ENCODE measurements at regions not wholly inside any gene's neighbourhood (a gene's known extent, or its start where the extent isn't known, plus 50 kb on each side); places are given as distances from the start of the nearest gene placed in this dataset.

DNA sequence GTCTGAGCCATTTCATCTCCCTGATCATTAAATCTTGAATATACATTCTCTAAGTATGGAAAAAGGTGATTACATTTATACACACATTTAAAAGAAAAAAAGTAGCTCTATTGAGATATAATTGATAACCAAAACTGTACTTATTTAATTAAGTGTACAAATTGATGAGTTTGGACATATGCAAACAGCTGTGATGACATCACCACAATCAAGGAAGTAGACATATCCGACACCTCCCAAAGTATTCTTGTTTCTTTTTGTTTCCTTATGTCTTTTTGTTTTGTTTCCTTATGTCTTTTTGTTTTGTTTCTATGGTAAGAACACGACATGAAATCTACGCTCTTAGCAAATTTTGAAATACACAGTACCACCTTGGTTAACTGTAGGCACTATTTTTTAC, 1393.9 kb upstream of the MIR17HG start:
- no peaks in the 10 kb centered on the region for H3K36me3 ChIP-seq
- no peak overlapping the region for H3K27ac ChIP-seq
- no peak for DNase-seq
- no peaks in the 10 kb centered on the region for H3K4me1 ChIP-seq
- intact Hi-C loops (cut with DNase I), result no loop called here
- H3K4me3 ChIP-seq, result no peak overlapping the region
- 79 to 86% methylated on average over 3 of the region's 3 CpGs for WGBS, 2 donors
- no peak for TF ChIP-seq POLR2AphosphoS5 (IDR thresholded peaks at IDR 0.05)
- no peak for TF ChIP-seq POLR2A (IDR thresholded peaks at IDR 0.05)
- TF ChIP-seq EP300 (IDR thresholded peaks at IDR 0.05), result no peak
- no peaks in the 10 kb centered on the region for H3K27me3 ChIP-seq
- H3K9me3 ChIP-seq, result no peaks in the 10 kb centered on the region

DNA sequence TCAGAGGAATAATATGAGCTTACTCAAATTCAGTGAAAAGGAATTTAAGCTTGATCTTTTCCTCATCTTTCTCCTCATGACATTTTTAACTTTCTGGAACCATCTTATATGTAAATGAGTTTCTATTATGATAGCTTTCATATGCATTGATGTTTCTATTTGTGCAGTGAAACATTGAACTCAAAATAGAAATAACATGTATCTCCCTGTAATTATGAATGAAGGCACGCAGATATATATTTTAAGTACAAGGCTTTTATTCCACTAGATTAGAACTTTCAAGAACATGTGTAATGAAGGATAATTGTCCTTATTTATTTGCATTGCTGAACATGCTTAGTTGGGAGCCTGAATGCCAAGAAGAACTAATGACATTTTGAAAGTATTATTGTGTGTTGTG, 1391.7 kb upstream of the MIR17HG start:
- TF ChIP-seq POLR2AphosphoS5 (IDR thresholded peaks at IDR 0.05), result no peak
- TF ChIP-seq POLR2A (IDR thresholded peaks at IDR 0.05), result no peak
- TF ChIP-seq, protein P1, sequence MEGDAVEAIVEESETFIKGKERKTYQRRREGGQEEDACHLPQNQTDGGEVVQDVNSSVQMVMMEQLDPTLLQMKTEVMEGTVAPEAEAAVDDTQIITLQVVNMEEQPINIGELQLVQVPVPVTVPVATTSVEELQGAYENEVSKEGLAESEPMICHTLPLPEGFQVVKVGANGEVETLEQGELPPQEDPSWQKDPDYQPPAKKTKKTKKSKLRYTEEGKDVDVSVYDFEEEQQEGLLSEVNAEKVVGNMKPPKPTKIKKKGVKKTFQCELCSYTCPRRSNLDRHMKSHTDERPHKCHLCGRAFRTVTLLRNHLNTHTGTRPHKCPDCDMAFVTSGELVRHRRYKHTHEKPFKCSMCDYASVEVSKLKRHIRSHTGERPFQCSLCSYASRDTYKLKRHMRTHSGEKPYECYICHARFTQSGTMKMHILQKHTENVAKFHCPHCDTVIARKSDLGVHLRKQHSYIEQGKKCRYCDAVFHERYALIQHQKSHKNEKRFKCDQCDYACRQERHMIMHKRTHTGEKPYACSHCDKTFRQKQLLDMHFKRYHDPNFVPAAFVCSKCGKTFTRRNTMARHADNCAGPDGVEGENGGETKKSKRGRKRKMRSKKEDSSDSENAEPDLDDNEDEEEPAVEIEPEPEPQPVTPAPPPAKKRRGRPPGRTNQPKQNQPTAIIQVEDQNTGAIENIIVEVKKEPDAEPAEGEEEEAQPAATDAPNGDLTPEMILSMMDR (IDR thresholded peaks at IDR 0.05), result no peak
- no peak for TF ChIP-seq EP300 (IDR thresholded peaks at IDR 0.05)
- Histone ChIP-seq H3K9me3 (no peaks in the 10 kb centered on the region), H3K27me3 (no peaks in the 10 kb centered on the region), H3K4me3 (no peak overlapping the region), H3K36me3 (no peaks in the 10 kb centered on the region), H3K4me1 (no peaks in the 10 kb centered on the region), H3K27ac (no peak overlapping the region)
- no peak for DNase-seq
- intact Hi-C loops (cut with DNase I), result no loop called here
- WGBS, 2 donors, result 86 to 94% methylated on average over 1 of the region's 1 CpG

DNA sequence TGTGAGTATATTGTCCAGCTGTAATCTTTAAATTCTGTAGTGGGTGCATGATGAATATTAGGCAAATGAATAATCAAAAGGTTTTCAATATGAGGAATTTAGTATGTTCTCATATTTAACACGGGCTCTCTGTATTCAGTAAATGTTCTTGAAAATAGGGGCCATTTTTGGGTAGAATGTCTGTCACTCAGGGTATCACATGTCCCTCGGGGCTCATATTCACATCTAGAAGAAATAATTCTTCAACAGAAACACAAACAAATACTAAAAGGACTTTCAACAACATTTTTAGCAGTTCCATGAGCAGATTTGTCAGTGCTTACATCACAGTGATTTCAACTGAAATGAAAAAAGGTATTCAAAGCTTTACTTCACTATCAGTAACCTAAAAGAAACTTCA, 1388.4 kb upstream of the MIR17HG start:
- Histone ChIP-seq H3K4me3 (no peak overlapping the region), H3K27ac (no peak overlapping the region), H3K4me1 (no peaks in the 10 kb centered on the region), H3K9me3 (no peaks in the 10 kb centered on the region), H3K27me3 (no peaks in the 10 kb centered on the region), H3K36me3 (no peaks in the 10 kb centered on the region)
- TF ChIP-seq, protein P1 (IDR thresholded peaks at IDR 0.05), result no peak
- no peak for TF ChIP-seq POLR2A (IDR thresholded peaks at IDR 0.05)
- WGBS, 2 donors, result 79 to 84% methylated on average over 2 of the region's 2 CpGs
- DNase-seq, result no peak
- intact Hi-C loops (cut with DNase I), result no loop called here

DNA sequence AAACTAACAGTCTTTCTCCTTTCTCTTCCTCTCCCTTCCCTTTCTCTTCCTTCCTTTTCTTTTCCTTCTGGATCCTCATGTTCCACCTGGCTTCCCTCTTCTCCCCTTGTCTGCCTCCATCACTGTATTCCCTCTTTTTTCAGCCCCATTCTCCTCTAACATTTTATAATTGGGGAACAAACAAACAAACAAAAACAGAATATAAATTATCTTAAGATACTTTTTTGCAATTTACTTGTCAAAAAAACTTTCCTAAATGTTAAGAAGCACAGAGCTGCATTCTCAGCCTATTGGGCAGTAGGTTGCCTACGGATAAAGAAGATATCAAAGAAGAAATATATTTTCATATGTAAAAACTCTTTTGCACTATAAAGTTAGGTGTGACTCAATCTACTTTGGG, 1382.2 kb upstream of the MIR17HG start:
- intact Hi-C loops (cut with DNase I), result no loop called here

DNA sequence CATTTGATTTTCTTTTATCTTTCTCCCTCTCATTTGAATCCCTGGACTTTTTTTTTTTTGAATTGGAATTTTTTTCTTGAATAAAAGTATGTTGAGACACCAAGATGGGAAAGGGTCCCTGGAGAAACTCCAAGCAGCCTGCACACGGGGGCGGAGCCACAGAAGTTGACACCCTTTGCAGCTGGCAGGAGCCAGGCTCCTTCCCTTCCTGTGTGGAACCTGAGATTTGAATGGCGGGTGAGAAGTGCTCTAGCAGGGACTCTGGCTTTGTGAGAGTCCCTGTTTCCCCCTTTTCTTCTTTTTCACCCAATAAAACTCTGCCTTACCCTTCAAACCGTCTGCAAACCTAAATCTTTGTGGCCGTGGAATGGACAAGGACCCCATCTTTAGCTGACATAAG, 1381.0 kb upstream of the MIR17HG start:
- H3K9me3 ChIP-seq, result no peaks in the 10 kb centered on the region
- H3K36me3 ChIP-seq, result no peaks in the 10 kb centered on the region
- TF ChIP-seq POLR2A (IDR thresholded peaks at IDR 0.05) (no peak), EP300 (IDR thresholded peaks at IDR 0.05) (no peak), POLR2AphosphoS5 (IDR thresholded peaks at IDR 0.05) (no peak)
- TF ChIP-seq, protein P1 (IDR thresholded peaks at IDR 0.05), result no peak
- H3K27ac ChIP-seq, result no peak overlapping the region
- H3K27me3 ChIP-seq, result no peaks in the 10 kb centered on the region
- no peak for DNase-seq
- 82 to 84% methylated on average over 5 of the region's 5 CpGs for WGBS, 2 donors
- intact Hi-C loops (cut with DNase I), result no loop called here
- H3K4me1 ChIP-seq, result no peaks in the 10 kb centered on the region
- no peak overlapping the region for H3K4me3 ChIP-seq

More for the DNA sequence above, 1382.2 kb upstream of the MIR17HG start:
- no peak overlapping the region for H3K4me3 ChIP-seq
- no peaks in the 10 kb centered on the region for H3K9me3 ChIP-seq
- TF ChIP-seq POLR2A (IDR thresholded peaks at IDR 0.05), result no peak
- no peak for TF ChIP-seq EP300 (IDR thresholded peaks at IDR 0.05)
- no peak for TF ChIP-seq POLR2AphosphoS5 (IDR thresholded peaks at IDR 0.05)
- TF ChIP-seq, protein P1 (IDR thresholded peaks at IDR 0.05), result no peak
- no peak for DNase-seq
- WGBS, 2 donors, result 67 to 89% methylated on average over 1 of the region's 1 CpG
- H3K4me1 ChIP-seq, result no peaks in the 10 kb centered on the region
- H3K27ac ChIP-seq, result no peak overlapping the region
- H3K36me3 ChIP-seq, result no peaks in the 10 kb centered on the region
- H3K27me3 ChIP-seq, result no peaks in the 10 kb centered on the region

All from sigmoid colon (tissue), 6 donors.